HUES48 (cell line): ENCODE measurements at regions not wholly inside any gene's neighbourhood (a gene's known extent, or its start where the extent isn't known, plus 50 kb on each side); places are given as distances from the start of the nearest gene placed in this dataset.

ENCODE experiments used
- H3K27ac ChIP-seq: one replicate; pipeline ENCODE4 v1.7.0; 2013; ENCODE audit warnings: low read depth, low read length, inconsistent platforms
- H3K27me3 ChIP-seq: 2 replicates; pipeline ENCODE4 v1.6.1; 2013; ENCODE audit warnings: mild to moderate bottlenecking, low read length; ENCODE audit not compliant: control insufficient read depth, insufficient read depth
- H3K36me3 ChIP-seq: 2 replicates; pipeline ENCODE4 v1.6.1; 2013; ENCODE audit warnings: low read length; ENCODE audit not compliant: control insufficient read depth, insufficient read depth
- H3K4me1 ChIP-seq: 2 replicates; pipeline ENCODE4 v1.6.1; 2013; ENCODE audit warnings: mild to moderate bottlenecking, low read length; ENCODE audit not compliant: control insufficient read depth, insufficient read depth
- H3K4me3 ChIP-seq: 2 replicates; pipeline ENCODE4 v1.5.1; 2013; ENCODE audit warnings: mild to moderate bottlenecking, low read depth, low read length
- H3K9ac ChIP-seq: 2 replicates; pipeline ENCODE4 v1.6.1; 2013; ENCODE audit warnings: mild to moderate bottlenecking, low read depth, low read length, moderate library complexity
- H3K9me3 ChIP-seq: 2 replicates; pipeline ENCODE4 v1.6.1; 2013; ENCODE audit warnings: low read length; ENCODE audit not compliant: control insufficient read depth, insufficient read depth

- H3K27ac ChIP-seq: no peak overlapping the region
- H3K9ac ChIP-seq: no peak overlapping the region
- no peaks in the 10 kb centered on the region for H3K27me3 ChIP-seq
- no peaks in the 10 kb centered on the region for H3K9me3 ChIP-seq
- no peak overlapping the region for H3K4me3 ChIP-seq
- H3K4me1 ChIP-seq: peaks cover 4% of the 10 kb centered on the region; the same call in 1 of the 2 replicates
- H3K36me3 ChIP-seq: no peaks in the 10 kb centered on the region
Measured at GRCh38 chr5:157994906-157995519, 136.1 kb upstream of the CLINT1 start.

GRCh38 chr5:157993986-157994691 lies 135.2 kb upstream of the CLINT1 start:
- H3K27me3 ChIP-seq: no peaks in the 10 kb centered on the region
- no peak overlapping the region for H3K4me3 ChIP-seq
- peaks cover 4% of the 10 kb centered on the region; the same call in 1 of the 2 replicates for H3K4me1 ChIP-seq
- no peak overlapping the region for H3K9ac ChIP-seq
- no peaks in the 10 kb centered on the region for H3K9me3 ChIP-seq
- no peaks in the 10 kb centered on the region for H3K36me3 ChIP-seq
- no peak overlapping the region for H3K27ac ChIP-seq

GRCh38 chr5:157993201-157993600 lies 134.3 kb upstream of the CLINT1 start:
- H3K9ac ChIP-seq: no peak overlapping the region
- no peaks in the 10 kb centered on the region for H3K27me3 ChIP-seq
- H3K4me3 ChIP-seq: no peak overlapping the region
- peaks cover 4% of the 10 kb centered on the region; the same call in 1 of the 2 replicates for H3K4me1 ChIP-seq
- no peaks in the 10 kb centered on the region for H3K36me3 ChIP-seq
- no peaks in the 10 kb centered on the region for H3K9me3 ChIP-seq
- H3K27ac ChIP-seq: no peak overlapping the region

- Histone ChIP-seq H3K9me3 (no peaks in the 10 kb centered on the region), H3K9ac (no peak overlapping the region), H3K4me1 (peaks cover 4% of the 10 kb centered on the region; the same call in 1 of the 2 replicates), H3K27ac (no peak overlapping the region), H3K36me3 (no peaks in the 10 kb centered on the region), H3K27me3 (no peaks in the 10 kb centered on the region), H3K4me3 (no peak overlapping the region)
Measured at GRCh38 chr5:157990583-157991181, 131.7 kb upstream of the CLINT1 start.

DNA sequence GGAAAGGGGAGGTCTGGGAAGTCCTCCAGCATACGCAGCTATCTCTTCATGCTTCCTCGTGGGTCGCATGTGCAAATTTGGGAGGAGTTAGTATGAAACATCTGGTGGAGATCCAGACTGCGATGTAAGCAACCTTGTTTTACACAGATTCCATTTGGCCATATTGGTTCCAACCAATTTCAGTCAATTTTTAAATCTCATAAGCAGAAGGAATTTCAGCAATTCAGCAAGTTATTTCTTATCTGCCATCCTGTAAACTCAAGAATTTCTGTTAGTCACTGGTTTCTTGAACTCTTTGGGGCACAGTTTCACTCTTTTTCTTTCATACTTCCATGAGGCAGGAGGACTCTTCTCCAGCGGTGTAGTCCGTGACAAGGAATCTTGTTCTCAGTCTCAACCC lies 130.4 kb upstream of the CLINT1 start:
- no peaks in the 10 kb centered on the region for H3K9me3 ChIP-seq
- no peak overlapping the region for H3K27ac ChIP-seq
- H3K4me3 ChIP-seq: no peak overlapping the region
- no peaks in the 10 kb centered on the region for H3K36me3 ChIP-seq
- H3K9ac ChIP-seq: no peak overlapping the region
- H3K27me3 ChIP-seq: no peaks in the 10 kb centered on the region
- H3K4me1 ChIP-seq: no peaks in the 10 kb centered on the region

GRCh38 chr5:157987259-157987658 lies 128.3 kb upstream of the CLINT1 start:
- Histone ChIP-seq H3K4me3 (no peak overlapping the region), H3K4me1 (no peaks in the 10 kb centered on the region), H3K9me3 (no peaks in the 10 kb centered on the region), H3K27me3 (no peaks in the 10 kb centered on the region), H3K9ac (no peak overlapping the region), H3K36me3 (no peaks in the 10 kb centered on the region), H3K27ac (no peak overlapping the region)

- no peak overlapping the region for H3K27ac ChIP-seq
- no peaks in the 10 kb centered on the region for H3K36me3 ChIP-seq
- H3K9me3 ChIP-seq: no peaks in the 10 kb centered on the region
- H3K9ac ChIP-seq: no peak overlapping the region
- H3K27me3 ChIP-seq: no peaks in the 10 kb centered on the region
- no peaks in the 10 kb centered on the region for H3K4me1 ChIP-seq
- no peak overlapping the region for H3K4me3 ChIP-seq
Measured at GRCh38 chr5:157986431-157986990, 127.6 kb upstream of the CLINT1 start.

DNA sequence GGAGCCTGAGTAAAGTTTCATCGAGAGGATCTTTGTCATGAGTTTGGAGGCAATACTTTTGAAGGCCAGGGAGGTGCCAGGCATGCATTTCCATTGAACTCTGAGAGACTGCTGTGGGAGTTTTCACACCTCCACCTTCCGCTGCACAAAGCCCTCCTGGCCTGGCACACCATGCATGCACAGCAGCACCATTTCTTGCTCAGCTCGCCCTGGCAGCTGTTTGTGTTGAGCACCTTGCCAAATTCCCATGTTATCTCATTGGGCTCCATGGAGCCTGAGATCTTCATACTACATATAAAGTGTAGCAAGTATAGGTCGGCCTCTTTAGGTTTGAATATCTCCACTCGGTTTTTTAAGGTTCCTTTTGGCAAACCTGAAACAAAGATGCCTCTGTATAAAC lies 125.7 kb upstream of the CLINT1 start:
- Histone ChIP-seq H3K27ac (no peak overlapping the region), H3K36me3 (no peaks in the 10 kb centered on the region), H3K9me3 (no peaks in the 10 kb centered on the region), H3K4me3 (no peak overlapping the region), H3K27me3 (no peaks in the 10 kb centered on the region), H3K9ac (no peak overlapping the region), H3K4me1 (no peaks in the 10 kb centered on the region)

DNA sequence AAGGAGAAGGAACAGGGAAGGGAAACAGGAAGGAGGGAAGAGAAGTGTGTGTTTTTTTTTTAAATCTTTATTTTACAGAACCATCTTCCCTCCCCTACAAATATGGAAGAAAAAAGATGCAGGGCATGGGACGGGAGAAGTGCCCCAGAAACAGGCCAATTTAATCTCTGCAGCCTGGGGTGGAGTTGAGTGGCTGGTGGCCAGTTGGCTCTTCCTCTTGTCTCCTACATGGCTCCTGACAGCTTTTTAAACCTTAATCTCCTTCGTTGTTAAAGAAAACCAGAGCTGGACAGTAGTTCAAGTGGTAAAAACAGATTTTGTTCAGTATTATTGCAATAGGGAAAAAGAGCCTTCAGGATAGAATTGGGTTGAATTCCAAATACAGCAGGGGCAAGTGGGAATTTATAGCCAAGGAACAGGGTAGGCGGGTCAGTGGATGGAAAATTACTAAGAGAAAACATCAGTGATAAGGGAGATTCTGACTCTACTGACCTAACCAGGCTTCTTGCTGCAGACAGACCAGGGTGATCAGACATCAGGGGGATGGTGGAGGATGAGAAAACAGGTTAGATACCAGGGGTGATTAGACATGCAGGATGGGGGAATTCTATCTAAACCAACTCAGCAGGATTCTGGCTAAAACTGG lies 125.1 kb upstream of the CLINT1 start:
- H3K4me1 ChIP-seq: no peaks in the 10 kb centered on the region
- no peak overlapping the region for H3K4me3 ChIP-seq
- H3K36me3 ChIP-seq: no peaks in the 10 kb centered on the region
- H3K9ac ChIP-seq: no peak overlapping the region
- no peaks in the 10 kb centered on the region for H3K27me3 ChIP-seq
- no peaks in the 10 kb centered on the region for H3K9me3 ChIP-seq
- no peak overlapping the region for H3K27ac ChIP-seq

DNA sequence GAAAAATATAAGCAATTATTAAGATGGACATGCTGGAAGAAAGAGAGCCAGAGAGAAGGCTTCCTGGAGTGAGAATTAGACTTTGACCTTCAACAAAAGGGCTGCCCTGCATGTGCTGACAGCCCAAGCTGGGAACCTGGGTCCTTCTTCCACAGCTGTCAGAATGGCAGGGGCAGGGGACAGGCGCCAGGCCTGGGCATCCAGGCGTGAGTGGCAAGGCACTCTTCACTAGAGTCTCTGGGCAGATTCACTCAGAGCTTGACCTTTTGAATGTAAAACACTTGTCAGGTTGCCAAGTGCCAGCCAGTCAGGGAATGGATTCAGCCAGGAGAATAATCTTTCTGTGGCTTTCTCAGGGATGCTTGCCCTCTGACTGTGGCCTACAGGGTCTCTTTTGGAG lies 119.1 kb upstream of the CLINT1 start:
- H3K27me3 ChIP-seq: no peaks in the 10 kb centered on the region
- no peaks in the 10 kb centered on the region for H3K9me3 ChIP-seq
- H3K27ac ChIP-seq: no peak overlapping the region
- H3K4me3 ChIP-seq: no peak overlapping the region
- H3K4me1 ChIP-seq: no peaks in the 10 kb centered on the region
- H3K9ac ChIP-seq: no peak overlapping the region
- H3K36me3 ChIP-seq: no peaks in the 10 kb centered on the region

DNA sequence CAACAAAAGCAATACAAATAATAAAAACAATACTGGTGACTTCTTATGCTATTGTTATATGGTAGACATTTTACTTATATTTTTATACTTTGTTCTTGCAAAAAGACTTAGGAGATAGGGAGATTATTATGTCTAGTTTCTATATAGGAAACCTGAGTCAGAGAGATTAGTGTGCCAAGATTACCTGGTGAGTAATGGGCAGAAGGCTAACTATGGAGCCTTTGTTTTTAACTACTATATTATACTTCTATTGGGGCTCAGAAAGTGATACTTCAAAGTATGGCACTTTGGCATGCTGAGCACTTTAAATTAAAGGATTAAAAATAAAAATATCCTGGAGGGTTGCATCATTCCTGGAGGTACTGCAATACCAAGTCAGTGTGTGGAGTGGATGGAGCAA lies 117.5 kb upstream of the CLINT1 start:
- Histone ChIP-seq H3K27me3 (no peaks in the 10 kb centered on the region), H3K36me3 (no peaks in the 10 kb centered on the region), H3K27ac (no peak overlapping the region), H3K4me3 (no peak overlapping the region), H3K4me1 (peaks cover 6% of the 10 kb centered on the region), H3K9ac (no peak overlapping the region), H3K9me3 (no peaks in the 10 kb centered on the region)
